PC-3 (cell line): ENCODE measurements at regions not wholly inside any gene's neighbourhood (a gene's known extent, or its start where the extent isn't known, plus 50 kb on each side); places are given as distances from the start of the nearest gene placed in this dataset.

Experiments
- ATAC-seq: fragments of 200-7000 bp; cut with Tn5 transposase; 2 replicates; pipeline ENCODE4 v1.9.1; 2020; ENCODE audit warnings: mild to moderate bottlenecking, moderate library complexity
- BruUV-seq: library from RNA; stranded (reverse); fragments of 400-500 nt; replicated peaks from 2 replicates; lab custom pipeline; 2021; lab: Mats Ljungman, UMichigan
- CTCF ChIA-PET: fragments of 300-600 bp; sonication (Branson Sonifier 250); formaldehyde crosslinking; loops from one replicate; lab custom pipeline; 2022; ENCODE audit warnings: antibody characterized with exemption; lab: Charles Lee
- POLR2A ChIA-PET: fragments of 300-600 bp; sonication (Branson Sonifier 250); formaldehyde crosslinking; loops from one replicate; lab custom pipeline; 2022; ENCODE audit warnings: antibody characterized with exemption; ENCODE audit not compliant: unreplicated experiment; lab: Charles Lee
- DNase-seq: peaks from one replicate; pipeline ENCODE4 v3.0.0-alpha.2; 2015
- H2AFZ ChIP-seq: fragments of 300-600 bp; sonication (generic); 2 replicates; pipeline ENCODE4 v1.6.0; 2016; ENCODE audit warnings: antibody characterized with exemption, low read length
- H3F3A ChIP-seq: fragments of 300-600 bp; sonication (generic); one replicate; pipeline ENCODE4 v1.6.0; 2017; ENCODE audit warnings: antibody characterized with exemption, low read length, control low read depth, mild to moderate bottlenecking; ENCODE audit not compliant: unreplicated experiment
- H3K27ac ChIP-seq: fragments of 300-600 bp; sonication (generic); 2 replicates; pipeline ENCODE4 v1.5.1; 2016; ENCODE audit warnings: mild to moderate bottlenecking, low read length
- H3K27me3 ChIP-seq: fragments of 300-600 bp; sonication (generic); 2 replicates; pipeline ENCODE4 v1.6.1; 2016; ENCODE audit warnings: low read length, mixed read lengths
- H3K36me3 ChIP-seq: fragments of 300-600 bp; sonication (generic); 2 replicates; pipeline ENCODE4 v1.6.1; 2016; ENCODE audit warnings: low read depth, mixed run types, low read length, mixed read lengths
- H3K4me1 ChIP-seq: fragments of 300-600 bp; sonication (generic); 2 replicates; pipeline ENCODE4 v1.5.1; 2016; ENCODE audit warnings: low read length; ENCODE audit not compliant: insufficient read depth
- H3K4me2 ChIP-seq: fragments of 300-600 bp; sonication (generic); 2 replicates; pipeline ENCODE4 v1.6.0; 2016; ENCODE audit warnings: low read length
- H3K4me3 ChIP-seq: fragments of 300-600 bp; sonication (generic); 2 replicates; pipeline ENCODE4 v1.5.1; 2016; ENCODE audit warnings: mild to moderate bottlenecking, low read length, mixed read lengths
- H3K79me2 ChIP-seq: fragments of 300-600 bp; sonication (generic); 2 replicates; pipeline ENCODE4 v1.6.1; 2017; ENCODE audit warnings: low read length, mixed read lengths
- H3K9ac ChIP-seq: fragments of 300-600 bp; sonication (generic); 2 replicates; pipeline ENCODE4 v1.6.0; 2016; ENCODE audit warnings: mild to moderate bottlenecking, low read length
- H3K9me2 ChIP-seq: fragments of 300-600 bp; sonication (generic); replicated peaks from 2 replicates; pipeline ENCODE4 v1.6.1; 2016; ENCODE audit warnings: mixed run types, low read length, mixed read lengths
- H3K9me3 ChIP-seq: fragments of 300-600 bp; sonication (generic); 2 replicates; pipeline ENCODE4 v1.6.1; 2016; ENCODE audit warnings: low read length, mixed read lengths
- H4K20me1 ChIP-seq: fragments of 300-600 bp; sonication (generic); 2 replicates; pipeline ENCODE4 v1.6.1; 2016; ENCODE audit warnings: low read length, mixed read lengths
- EZH2 ChIP-seq: fragments of 300-600 bp; sonication (generic); IDR thresholded peaks from one replicate; pipeline ENCODE4 v1.6.1; 2017; ENCODE audit warnings: antibody characterized with exemption, mild to moderate bottlenecking, low read length; ENCODE audit not compliant: unreplicated experiment
- EZH2phosphoT487 ChIP-seq: fragments of 300-600 bp; sonication (generic); IDR thresholded peaks from 2 replicates; pipeline ENCODE4 v1.6.1; 2018; ENCODE audit warnings: mild to moderate bottlenecking, antibody characterized with exemption, low read length, borderline replicate concordance
- intact Hi-C: fragments of 100-400 bp; cut with micrococcal nuclease; formaldehyde crosslinking; loops from 2 replicates; pipeline ENCODE4 v1.9.0; 2023
- TF ChIP-seq, protein P1 (sequence below): fragments of 300-600 bp; sonication (generic); conservative IDR thresholded peaks from 2 replicates; pipeline ENCODE4 v1.5.1; 2017; ENCODE audit warnings: antibody characterized with exemption, low read depth, mild to moderate bottlenecking, low read length

DNA sequence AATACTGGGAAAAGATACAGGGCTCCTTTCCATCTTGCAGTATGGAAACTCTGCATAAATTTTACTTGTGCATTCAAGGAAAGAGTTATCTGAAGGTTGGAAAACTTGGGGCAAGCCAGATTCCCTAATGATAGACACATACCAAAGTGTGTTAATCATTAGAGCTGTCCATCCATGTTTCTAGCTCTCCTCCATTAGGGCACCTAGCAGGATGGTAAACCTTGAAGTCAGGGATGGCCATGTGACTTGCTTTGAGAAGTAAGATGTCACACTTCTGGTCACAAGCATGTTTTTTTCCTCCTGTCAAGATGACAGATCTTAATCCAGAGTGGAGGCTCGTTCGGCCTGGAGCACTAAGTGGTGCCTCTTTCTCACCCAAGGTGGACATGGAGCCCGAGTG is 241.9 kb upstream of the RUNX1 start:
- CTCF ChIA-PET, result no interaction called here
- ATAC-seq, result no peak
- Histone ChIP-seq H3K9ac (no peak overlapping the region), H3K9me3 (no peaks in the 10 kb centered on the region), H3K4me1 (peaks cover 16% of the 10 kb centered on the region), H4K20me1 (no peaks in the 10 kb centered on the region), H3K79me2 (no peaks in the 10 kb centered on the region), H3K9me2 (no peaks in the 10 kb centered on the region), H3F3A (no peaks in the 10 kb centered on the region), H3K27me3 (no peaks in the 10 kb centered on the region), H2AFZ (no peak overlapping the region), H3K27ac (no peak overlapping the region), H3K4me2 (no peak overlapping the region), H3K36me3 (no peaks in the 10 kb centered on the region; the same call in 1 of the 2 replicates), H3K4me3 (no peak overlapping the region)
- POLR2A ChIA-PET, result no interaction called here
- intact Hi-C loops, result no loop called here
- DNase-seq, result no peak
- no TSS peak for BruUV-seq
- TF ChIP-seq EZH2 (no peak), EZH2phosphoT487 (no peak)
- TF ChIP-seq, protein P1, sequence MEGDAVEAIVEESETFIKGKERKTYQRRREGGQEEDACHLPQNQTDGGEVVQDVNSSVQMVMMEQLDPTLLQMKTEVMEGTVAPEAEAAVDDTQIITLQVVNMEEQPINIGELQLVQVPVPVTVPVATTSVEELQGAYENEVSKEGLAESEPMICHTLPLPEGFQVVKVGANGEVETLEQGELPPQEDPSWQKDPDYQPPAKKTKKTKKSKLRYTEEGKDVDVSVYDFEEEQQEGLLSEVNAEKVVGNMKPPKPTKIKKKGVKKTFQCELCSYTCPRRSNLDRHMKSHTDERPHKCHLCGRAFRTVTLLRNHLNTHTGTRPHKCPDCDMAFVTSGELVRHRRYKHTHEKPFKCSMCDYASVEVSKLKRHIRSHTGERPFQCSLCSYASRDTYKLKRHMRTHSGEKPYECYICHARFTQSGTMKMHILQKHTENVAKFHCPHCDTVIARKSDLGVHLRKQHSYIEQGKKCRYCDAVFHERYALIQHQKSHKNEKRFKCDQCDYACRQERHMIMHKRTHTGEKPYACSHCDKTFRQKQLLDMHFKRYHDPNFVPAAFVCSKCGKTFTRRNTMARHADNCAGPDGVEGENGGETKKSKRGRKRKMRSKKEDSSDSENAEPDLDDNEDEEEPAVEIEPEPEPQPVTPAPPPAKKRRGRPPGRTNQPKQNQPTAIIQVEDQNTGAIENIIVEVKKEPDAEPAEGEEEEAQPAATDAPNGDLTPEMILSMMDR, result no peak

DNA sequence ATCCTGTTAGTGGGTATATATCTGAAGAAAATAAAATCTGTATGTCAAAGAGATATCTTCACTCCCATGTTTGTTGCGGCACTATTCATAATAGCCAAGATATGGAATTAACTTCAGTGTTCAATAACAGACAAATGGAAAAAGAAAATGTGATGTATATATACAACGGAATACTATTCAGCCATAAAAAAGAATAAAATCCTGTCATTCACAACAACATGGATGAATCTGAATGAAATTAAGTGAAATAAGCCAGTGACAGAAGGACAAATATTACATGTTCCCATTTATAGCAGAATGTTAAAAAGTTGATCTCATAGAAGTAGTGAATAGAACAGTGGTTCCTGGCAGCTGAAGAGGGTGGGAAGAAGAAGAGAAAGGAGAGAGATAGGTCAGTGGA is 239.1 kb upstream of the RUNX1 start:
- H3K27me3 ChIP-seq, result no peaks in the 10 kb centered on the region

DNA sequence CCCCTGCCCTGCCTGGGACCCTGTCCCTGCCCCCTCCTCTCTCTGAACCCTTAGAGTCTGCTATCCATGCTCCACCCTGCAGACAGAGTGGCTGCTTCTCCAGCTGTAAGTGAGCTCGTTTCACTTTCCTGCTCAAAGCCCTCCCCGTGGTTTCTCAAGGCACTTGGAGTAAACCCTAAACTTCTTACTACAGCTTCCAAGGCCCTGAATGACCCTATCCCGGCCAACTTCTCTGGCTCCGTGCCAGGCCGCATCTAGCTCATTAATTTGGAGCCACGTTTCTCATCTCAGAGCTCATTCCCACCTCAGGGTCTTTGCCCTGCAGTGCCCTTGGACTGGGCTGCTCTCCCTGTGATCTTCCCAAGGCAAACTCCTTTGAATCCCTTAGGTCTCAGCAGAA is 235.1 kb upstream of the RUNX1 start:
- Histone ChIP-seq H3K9ac (no peak overlapping the region), H3K9me3 (no peaks in the 10 kb centered on the region), H3K9me2 (no peaks in the 10 kb centered on the region), H3K4me3 (no peak overlapping the region), H3F3A (no peaks in the 10 kb centered on the region), H3K4me1 (no peaks in the 10 kb centered on the region), H3K36me3 (no peaks in the 10 kb centered on the region; the same call in 1 of the 2 replicates), H3K4me2 (no peak overlapping the region), H3K27me3 (no peaks in the 10 kb centered on the region), H3K79me2 (no peaks in the 10 kb centered on the region), H4K20me1 (no peaks in the 10 kb centered on the region), H2AFZ (no peak overlapping the region), H3K27ac (no peak overlapping the region)
- ChIA-PET POLR2A (interaction anchor here (0.5 kb wide), 1 partner anchor 8 kb away, joined by 4 read pairs; no protein-coding TSS in a partner anchor), CTCF (no interaction called here)
- no TSS peak for BruUV-seq
- ATAC-seq (no peak), DNase-seq (no peak)
- TF ChIP-seq EZH2phosphoT487 (no peak), EZH2 (no peak)
- TF ChIP-seq, protein P1, result no peak
- intact Hi-C loops, result no loop called here

More for the DNA sequence above, 239.1 kb upstream of the RUNX1 start:
- intact Hi-C loops, result no loop called here
- H3K9ac ChIP-seq, result no peak overlapping the region
- no peak overlapping the region for H3K4me2 ChIP-seq
- H3K79me2 ChIP-seq, result no peaks in the 10 kb centered on the region
- H3K4me1 ChIP-seq, result no peaks in the 10 kb centered on the region
- H3K27ac ChIP-seq, result no peak overlapping the region
- no peaks in the 10 kb centered on the region for H4K20me1 ChIP-seq
- H3K9me3 ChIP-seq, result no peaks in the 10 kb centered on the region
- no peak for TF ChIP-seq EZH2phosphoT487
- TF ChIP-seq, protein P1, result no peak
- TF ChIP-seq EZH2, result no peak
- BruUV-seq, result no TSS peak
- no peaks in the 10 kb centered on the region for H3K9me2 ChIP-seq
- no peak for ATAC-seq
- H2AFZ ChIP-seq, result no peak overlapping the region
- ChIA-PET CTCF (no interaction called here), POLR2A (no interaction called here)
- H3K36me3 ChIP-seq, result no peaks in the 10 kb centered on the region; the same call in 1 of the 2 replicates
- H3F3A ChIP-seq, result no peaks in the 10 kb centered on the region
- no peak overlapping the region for H3K4me3 ChIP-seq
- DNase-seq, result no peak
